ENCODE measurements at regions not wholly inside any gene's neighbourhood (a gene's known extent, or its start where the extent isn't known, plus 50 kb on each side); places are given as distances from the start of the nearest gene placed in this dataset.

- H2AFZ ChIP-seq (ENCODE audit: low read length), result no peak overlapping the region
- no peak overlapping the region for H3K4me3 ChIP-seq (ENCODE audit: low read length)
- H3K4me2 ChIP-seq (ENCODE audit: low read depth, low read length), result no peak overlapping the region
- H4K20me1 ChIP-seq (ENCODE audit: insufficient read depth, low read length), result no peaks in the 10 kb centered on the region
- H3K4me1 ChIP-seq (ENCODE audit: low read length), result no peaks in the 10 kb centered on the region
- TF ChIP-seq CTCF (IDR thresholded peaks at IDR 0.05; ENCODE audit: low read length) (no peak), EZH2 (optimal IDR thresholded peaks at IDR 0.05; ENCODE audit: low read depth, low read length) (no peak), EZH2phosphoT487 (IDR thresholded peaks at IDR 0.05; ENCODE audit: low read length) (no peak)
- no peak for DNase-seq
- H3K79me2 ChIP-seq (ENCODE audit: low read length), result no peaks in the 10 kb centered on the region
- H3K27ac ChIP-seq (ENCODE audit: low read length), result no peak overlapping the region
- H3K36me3 ChIP-seq (replicated peaks; ENCODE audit: insufficient read depth, low read length), result no peaks in the 10 kb centered on the region
- no peak overlapping the region for H3K9ac ChIP-seq (ENCODE audit: low read length)
- no peaks in the 10 kb centered on the region for H3K9me3 ChIP-seq (replicated peaks; ENCODE audit: insufficient read depth, low read length)
- H3K9me2 ChIP-seq (replicated peaks; ENCODE audit: insufficient read depth, low read length), result no peaks in the 10 kb centered on the region
- H3F3A ChIP-seq (ENCODE audit: insufficient read depth, low read length), result no peaks in the 10 kb centered on the region
- H3K27me3 ChIP-seq (replicated peaks; ENCODE audit: insufficient read depth, low read length), result no peaks in the 10 kb centered on the region
Observed at GRCh38 chr2:198653311-198653710, 804.4 kb downstream of the SATB2 start.

- no peak overlapping the region for H3K4me2 ChIP-seq (ENCODE audit: low read depth, low read length)
- H4K20me1 ChIP-seq (ENCODE audit: insufficient read depth, low read length), result no peaks in the 10 kb centered on the region
- no peak for DNase-seq
- no peaks in the 10 kb centered on the region for H3K4me1 ChIP-seq (ENCODE audit: low read length)
- no peak for TF ChIP-seq CTCF (IDR thresholded peaks at IDR 0.05; ENCODE audit: low read length)
- no peak for TF ChIP-seq EZH2phosphoT487 (IDR thresholded peaks at IDR 0.05; ENCODE audit: low read length)
- no peak for TF ChIP-seq EZH2 (optimal IDR thresholded peaks at IDR 0.05; ENCODE audit: low read depth, low read length)
- no peaks in the 10 kb centered on the region for H3K9me3 ChIP-seq (replicated peaks; ENCODE audit: insufficient read depth, low read length)
- H3K4me3 ChIP-seq (ENCODE audit: low read length), result no peak overlapping the region
- no peak overlapping the region for H3K27ac ChIP-seq (ENCODE audit: low read length)
- H3K27me3 ChIP-seq (replicated peaks; ENCODE audit: insufficient read depth, low read length), result no peaks in the 10 kb centered on the region
- no peaks in the 10 kb centered on the region for H3K9me2 ChIP-seq (replicated peaks; ENCODE audit: insufficient read depth, low read length)
- no peaks in the 10 kb centered on the region for H3K36me3 ChIP-seq (replicated peaks; ENCODE audit: insufficient read depth, low read length)
- H2AFZ ChIP-seq (ENCODE audit: low read length), result no peak overlapping the region
- no peak overlapping the region for H3K9ac ChIP-seq (ENCODE audit: low read length)
- no peaks in the 10 kb centered on the region for H3F3A ChIP-seq (ENCODE audit: insufficient read depth, low read length)
- H3K79me2 ChIP-seq (ENCODE audit: low read length), result no peaks in the 10 kb centered on the region
Observed at GRCh38 chr2:198652461-198652860, 805.3 kb downstream of the SATB2 start.

- no peaks in the 10 kb centered on the region for H3K9me3 ChIP-seq (replicated peaks; ENCODE audit: insufficient read depth, low read length)
- H3K4me1 ChIP-seq (ENCODE audit: low read length), result no peaks in the 10 kb centered on the region
- TF ChIP-seq EZH2phosphoT487 (IDR thresholded peaks at IDR 0.05; ENCODE audit: low read length) (no peak), CTCF (IDR thresholded peaks at IDR 0.05; ENCODE audit: low read length) (no peak), EZH2 (optimal IDR thresholded peaks at IDR 0.05; ENCODE audit: low read depth, low read length) (no peak)
- H3K9ac ChIP-seq (ENCODE audit: low read length), result no peak overlapping the region
- no peak overlapping the region for H2AFZ ChIP-seq (ENCODE audit: low read length)
- no peak overlapping the region for H3K27ac ChIP-seq (ENCODE audit: low read length)
- no peak overlapping the region for H3K4me2 ChIP-seq (ENCODE audit: low read depth, low read length)
- H4K20me1 ChIP-seq (ENCODE audit: insufficient read depth, low read length), result no peaks in the 10 kb centered on the region
- no peak overlapping the region for H3K4me3 ChIP-seq (ENCODE audit: low read length)
- H3K79me2 ChIP-seq (ENCODE audit: low read length), result no peaks in the 10 kb centered on the region
- H3K36me3 ChIP-seq (replicated peaks; ENCODE audit: insufficient read depth, low read length), result no peaks in the 10 kb centered on the region
- no peak for DNase-seq
- no peaks in the 10 kb centered on the region for H3F3A ChIP-seq (ENCODE audit: insufficient read depth, low read length)
- no peaks in the 10 kb centered on the region for H3K27me3 ChIP-seq (replicated peaks; ENCODE audit: insufficient read depth, low read length)
- H3K9me2 ChIP-seq (replicated peaks; ENCODE audit: insufficient read depth, low read length), result no peaks in the 10 kb centered on the region
Observed at GRCh38 chr2:198645816-198646215, 811.9 kb downstream of the SATB2 start.
